ENCODE measurements at regions not wholly inside any gene's neighbourhood (a gene's known extent, or its start where the extent isn't known, plus 50 kb on each side); places are given as distances from the start of the nearest gene placed in this dataset.

DNA sequence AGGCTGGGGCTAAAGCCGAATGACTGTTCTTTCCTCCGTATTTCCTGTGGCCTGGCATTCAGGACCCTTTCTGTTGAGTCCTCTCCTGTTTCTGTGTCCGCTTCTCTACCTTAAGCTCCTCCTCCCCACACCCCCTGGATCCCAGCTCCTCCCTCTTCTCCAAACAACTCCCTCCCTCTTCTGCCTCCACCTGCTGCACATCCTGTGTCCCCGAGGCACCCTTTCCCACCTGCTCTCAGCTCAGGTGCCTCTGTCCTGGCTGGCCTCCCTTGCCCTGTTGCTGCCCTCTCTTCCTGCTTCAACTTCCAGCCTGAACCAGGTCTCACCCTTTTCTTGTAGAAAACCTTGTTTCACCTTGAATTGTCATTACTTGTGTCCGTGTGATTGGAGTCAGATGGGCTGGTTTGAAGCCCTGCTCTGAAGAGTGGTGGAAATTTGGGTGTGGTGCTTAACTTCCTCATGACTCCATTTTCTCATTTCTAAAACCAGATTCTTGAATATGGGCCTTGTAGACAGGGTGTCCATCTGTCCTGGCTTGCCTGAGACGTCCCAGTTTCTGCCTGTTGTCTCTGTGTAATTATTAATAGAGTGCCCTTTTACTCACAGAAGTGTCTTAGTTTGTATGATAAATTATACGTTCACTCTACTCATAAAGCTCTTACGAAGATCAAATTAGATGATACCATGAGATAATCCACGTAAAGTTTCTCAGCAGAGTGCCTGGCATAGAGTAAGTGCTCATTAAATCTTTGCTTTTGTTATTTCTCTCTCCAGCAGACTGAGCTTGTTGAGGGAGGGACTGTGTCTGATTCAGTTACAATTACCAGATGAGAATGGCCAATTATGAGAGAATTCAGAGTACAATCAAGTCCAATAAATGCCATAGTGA lies 58.9 kb upstream of the TRABD2B start:
- DNase-seq: no peak

DNA sequence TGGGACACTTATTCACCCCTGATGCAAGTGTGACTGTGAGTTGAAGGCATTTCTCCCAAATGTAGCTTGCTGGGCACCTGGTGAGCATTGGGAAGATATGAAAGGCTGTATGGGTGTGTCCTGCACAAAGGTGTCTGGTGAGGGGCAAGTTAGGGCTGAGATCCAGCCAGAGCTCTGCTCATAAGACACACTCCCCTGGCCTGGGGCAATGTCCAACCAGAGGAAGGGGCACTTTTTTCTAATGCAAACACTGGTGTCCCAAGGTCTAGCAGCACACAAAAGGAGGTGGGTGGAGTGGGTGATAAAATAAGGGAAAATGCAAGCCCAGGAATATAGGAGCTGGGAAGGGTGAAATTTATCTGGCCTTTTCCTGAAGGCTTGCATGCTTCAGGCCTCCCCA lies 57.0 kb upstream of the TRABD2B start:
- DNase-seq: no peak

DNA sequence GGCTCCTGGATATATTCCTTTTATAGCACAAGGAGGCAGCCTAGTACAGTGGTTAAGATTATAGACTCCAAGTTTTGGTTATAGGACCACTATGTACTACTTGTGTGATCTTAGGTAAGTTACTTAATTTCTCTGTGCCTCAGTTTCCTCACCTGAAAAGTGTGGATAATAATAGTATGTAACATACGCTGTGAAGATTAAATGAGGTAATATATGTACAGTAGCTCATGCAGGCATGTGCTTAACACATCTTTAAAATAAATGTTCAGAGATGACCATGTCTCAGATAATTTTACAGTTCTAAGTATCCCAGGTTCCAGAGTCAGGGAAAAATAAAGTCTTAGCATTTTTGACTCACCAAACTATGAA lies 55.7 kb upstream of the TRABD2B start:
- no peak for DNase-seq

DNA sequence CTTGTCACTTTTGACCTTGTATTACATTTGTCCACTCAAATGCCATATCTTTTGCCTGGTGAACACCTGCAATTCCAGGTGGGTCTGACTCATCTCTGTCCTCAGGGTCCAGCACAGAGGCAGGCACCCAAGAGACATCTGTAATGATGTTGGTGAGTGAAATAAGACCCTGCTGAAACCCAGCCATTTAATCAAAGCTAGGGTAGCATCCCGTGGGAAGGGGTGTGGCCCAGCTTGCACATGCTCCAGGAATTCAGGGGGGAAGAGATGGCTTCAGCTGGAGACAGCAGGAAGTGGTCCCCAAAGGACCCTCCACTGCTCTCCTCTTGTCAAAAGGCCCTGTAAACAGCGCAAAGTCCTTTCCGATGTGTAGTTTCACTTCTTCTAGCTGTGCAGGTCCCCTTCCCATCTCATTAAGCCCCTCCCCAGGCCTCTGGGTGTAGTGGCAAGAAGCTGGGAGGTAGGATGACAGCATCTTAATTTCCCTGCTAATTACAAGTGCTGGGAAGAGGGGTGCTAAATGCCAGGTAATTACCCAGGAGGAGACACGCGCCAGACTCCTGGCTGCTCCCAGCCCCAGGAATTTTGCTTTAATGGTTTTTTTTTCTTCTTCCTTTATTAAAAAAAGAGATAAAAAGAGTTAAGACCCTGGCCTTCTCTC lies 54.4 kb upstream of the TRABD2B start:
- DNase-seq: no peak

DNA sequence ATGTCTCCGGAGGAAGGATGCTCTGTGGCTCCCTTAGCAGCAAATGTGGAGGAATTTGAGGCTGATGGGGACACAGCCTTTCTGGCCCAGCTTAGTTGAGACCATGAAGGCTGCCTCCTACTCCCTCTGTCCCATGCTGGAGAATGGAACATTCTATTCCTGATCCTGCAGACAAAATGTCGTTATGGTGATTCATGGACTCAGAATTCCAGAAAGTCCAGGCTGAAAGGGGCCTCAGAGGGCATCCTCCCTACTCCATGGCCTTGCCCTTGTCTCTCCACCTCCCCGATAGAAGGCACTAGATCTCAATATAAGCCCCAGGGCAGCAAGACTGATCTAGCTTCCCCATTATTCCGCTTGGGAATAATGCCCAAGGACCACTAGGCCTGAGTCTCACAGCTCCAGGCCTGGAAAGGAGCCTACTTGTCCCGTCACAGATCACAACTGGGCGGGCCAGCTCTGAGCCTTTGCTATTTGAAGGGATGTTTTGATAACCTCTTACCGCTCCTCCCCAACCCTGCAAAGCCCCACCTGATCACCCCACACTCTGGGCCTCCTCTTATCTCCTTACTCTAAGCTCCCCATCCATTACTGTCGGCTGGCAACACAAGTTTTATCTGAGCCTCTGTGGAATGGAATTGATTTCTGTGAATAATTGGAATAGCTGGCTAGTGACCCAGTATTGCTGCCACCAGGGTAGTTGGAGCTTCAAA lies 52.8 kb upstream of the TRABD2B start:
- no peak for DNase-seq

DNA sequence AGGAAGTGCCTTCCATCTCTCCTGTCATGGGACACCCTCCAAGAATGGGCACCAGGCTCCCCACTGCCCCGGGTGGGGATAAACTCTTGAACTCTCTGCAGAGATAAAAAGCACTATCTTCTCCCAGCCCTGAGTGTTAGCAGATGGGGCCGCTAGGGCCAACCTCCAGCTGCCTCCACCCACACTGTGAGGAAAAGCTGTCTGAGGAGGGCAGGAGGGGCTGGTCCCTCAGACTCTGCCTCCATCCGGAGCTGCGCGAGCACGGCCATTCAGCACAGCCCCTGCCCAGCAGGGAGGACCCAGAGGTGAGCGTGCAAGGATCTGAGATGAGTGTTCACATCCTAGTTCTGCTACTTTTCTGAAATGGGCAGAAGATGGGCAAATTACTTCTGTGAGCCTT lies 51.8 kb upstream of the TRABD2B start:
- DNase-seq: no peak

DNA sequence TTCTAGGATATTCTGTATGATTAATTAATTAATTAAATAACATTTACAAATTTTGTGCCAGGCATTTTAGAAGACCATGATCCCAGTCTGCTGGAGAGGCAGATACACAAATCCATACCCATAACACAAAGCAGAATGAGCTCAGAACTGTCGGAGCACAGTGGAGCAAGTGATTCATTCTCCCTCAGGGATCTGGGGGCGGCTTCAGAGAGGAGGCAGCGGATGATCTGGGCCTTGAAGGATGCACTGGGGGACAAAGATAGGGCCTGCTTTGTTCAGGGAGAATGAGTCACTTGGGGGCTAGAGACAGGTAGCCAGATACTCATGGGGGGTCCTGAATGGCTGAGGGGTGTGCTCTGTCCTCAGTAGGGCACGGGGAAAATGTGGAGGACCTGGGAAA lies 50.9 kb upstream of the TRABD2B start:
- DNase-seq: peak in 3 of 58 donors; percentile 6 to 43 (median 21)

DNA sequence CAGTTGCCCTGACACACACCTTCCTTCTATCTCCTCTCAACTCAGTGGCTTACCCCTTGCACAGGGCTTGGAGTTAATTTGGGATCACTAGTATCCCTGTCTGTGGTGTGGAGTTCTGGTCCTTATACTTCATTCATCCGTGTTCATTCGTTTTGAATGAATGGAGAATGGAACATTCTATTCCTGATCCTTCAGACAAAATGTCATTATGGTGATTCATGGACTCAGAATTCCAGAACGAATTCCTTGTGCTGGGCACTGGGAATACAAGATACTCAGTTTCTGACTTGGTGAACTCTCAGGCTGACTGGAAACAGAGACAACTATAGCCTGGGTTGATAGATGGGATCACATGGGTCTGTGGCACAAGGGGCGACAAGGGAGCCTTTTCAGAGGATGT lies 49.9 kb upstream of the TRABD2B start:
- no peak for DNase-seq

Measured in anterior cingulate cortex (tissue), 58 donors.